Endothelial cell of umbilical vein (primary cell): ENCODE measurements at regions not wholly inside any gene's neighbourhood (a gene's known extent, or its start where the extent isn't known, plus 50 kb on each side); places are given as distances from the start of the nearest gene placed in this dataset.
"Not testable (repeated sequence)": the region's sequence is repeated elsewhere in the genome, so short reads cannot be mapped to it uniquely, and the experiment has no call there.

ENCODE experiments used
- BruUV-seq: library from RNA; stranded (reverse); fragments of 400-500 nt; replicated peaks from 2 replicates; lab custom pipeline; 2021; lab: Mats Ljungman, UMichigan
- CTCF ChIA-PET: fragments of 300-600, 350-600 bp; sonication (Branson Sonifier 250); formaldehyde crosslinking; loops from one replicate; lab custom pipeline; 2021; ENCODE audit warnings: antibody characterized with exemption, inconsistent platforms; lab: Charles Lee
- POLR2A ChIA-PET: fragments of 300-600, 350-600 bp; sonication (Branson Sonifier 250); formaldehyde crosslinking; loops from one replicate; lab custom pipeline; 2021; ENCODE audit warnings: antibody characterized with exemption, inconsistent platforms; lab: Charles Lee
- DNase-seq: peaks from one replicate; pipeline ENCODE4 v3.0.0-alpha.2; 2011; ENCODE audit warnings: low read depth, low spot score
- FAIRE-seq: peaks from 2 replicates; lab custom pipeline; 2011; peaks lifted over from hg19 to GRCh38; lab: Jason Lieb, UNC
- H2AFZ ChIP-seq: 2 replicates; pipeline ENCODE4 v1.6.0; 2012; ENCODE audit warnings: low read depth, low read length, control low read depth, inconsistent platforms
- H3K27ac ChIP-seq: 2 replicates; pipeline ENCODE4 v1.5.1; 2011; ENCODE audit warnings: low read depth, mild to moderate bottlenecking, control low read depth, low read length, moderate library complexity; ENCODE audit not compliant: insufficient read depth
- H3K27me3 ChIP-seq, 2 experiments: 2 replicates each; pipeline versions ENCODE4 v1.6.0 to v1.6.1; 2011; ENCODE audit warnings: low read length in 2 of 2, mixed read lengths in 1 of 2; ENCODE audit not compliant: control insufficient read depth in 2 of 2, insufficient read depth in 2 of 2
- H3K36me3 ChIP-seq, 2 experiments: 2 replicates in 1 of 2; 3 replicates in 1 of 2; pipeline ENCODE4 v1.5.1; 2011; ENCODE audit warnings: low read length in 2 of 2, mild to moderate bottlenecking in 1 of 2, moderate library complexity in 1 of 2; ENCODE audit not compliant: control insufficient read depth in 2 of 2, insufficient read depth in 2 of 2; ENCODE audit errors: extremely low read depth in 1 of 2
- H3K4me1 ChIP-seq: 3 replicates; pipeline ENCODE4 v1.5.1; 2011; ENCODE audit warnings: mild to moderate bottlenecking, low read length; ENCODE audit not compliant: control insufficient read depth, insufficient read depth; ENCODE audit errors: extremely low read depth
- H3K4me2 ChIP-seq: 2 replicates; pipeline ENCODE4 v1.6.1; 2011; ENCODE audit warnings: low read length, control low read depth, mixed read lengths; ENCODE audit not compliant: insufficient read depth
- H3K4me3 ChIP-seq, 3 experiments: fragments of 200-600 bp in 1 of 3; sonication (generic), shearing (Covaris generic) in 1 of 3; replicated peaks in 1 of 3; 2 replicates each; pipeline ENCODE4 v1.5.1; 2011 to 2016; ENCODE audit warnings: control low read depth in 3 of 3, low read length in 3 of 3, mild to moderate bottlenecking in 2 of 3, inconsistent platforms in 1 of 3, low read depth in 1 of 3, moderate library complexity in 1 of 3; ENCODE audit not compliant: insufficient read depth in 1 of 3
- H3K79me2 ChIP-seq: 2 replicates; pipeline ENCODE4 v1.6.0; 2012; ENCODE audit warnings: low read length, inconsistent platforms; ENCODE audit not compliant: control insufficient read depth, insufficient read depth
- H3K9ac ChIP-seq: replicated peaks from 2 replicates; pipeline ENCODE3; 2011; ENCODE audit warnings: low read length, control low read depth; ENCODE audit not compliant: insufficient read depth; ENCODE audit errors: extremely low read depth
- H3K9me1 ChIP-seq: replicated peaks from 3 replicates; pipeline ENCODE4 v1.6.0; 2011; ENCODE audit warnings: mild to moderate bottlenecking, low read length; ENCODE audit not compliant: control insufficient read depth, insufficient read depth; ENCODE audit errors: extremely low read depth
- H3K9me3 ChIP-seq: replicated peaks from 2 replicates; pipeline ENCODE4 v1.5.1; 2012; ENCODE audit warnings: low read length, inconsistent platforms; ENCODE audit not compliant: control insufficient read depth, insufficient read depth
- H4K20me1 ChIP-seq: replicated peaks from 2 replicates; pipeline ENCODE3; 2011; ENCODE audit warnings: mild to moderate bottlenecking, low read length; ENCODE audit not compliant: control insufficient read depth, insufficient read depth; ENCODE audit errors: extremely low read depth
- CTCF ChIP-seq, 2 donors: IDR thresholded peaks; 1 replicate in 1 of 2; 2 replicates in 1 of 2; pipeline ENCODE4 v1.5.1; 2011; ENCODE audit warnings: low read length in 2 of 2, mild to moderate bottlenecking in 2 of 2, moderate library complexity in 2 of 2, control low read depth in 1 of 2, inconsistent platforms in 1 of 2, low read depth in 1 of 2; ENCODE audit not compliant: insufficient read depth in 1 of 2; ENCODE audit errors: extremely low read depth in 1 of 2
- EZH2 ChIP-seq: IDR thresholded peaks from 2 replicates; pipeline ENCODE4 v1.6.1; 2012; ENCODE audit warnings: borderline replicate concordance, low read depth, mild to moderate bottlenecking, moderate library complexity, low read length, inconsistent platforms; ENCODE audit not compliant: severe bottlenecking
- FOS ChIP-seq: IDR thresholded peaks from 2 replicates; pipeline ENCODE4 v1.6.1; 2011; ENCODE audit warnings: mild to moderate bottlenecking, low read length, moderate library complexity, borderline replicate concordance; ENCODE audit not compliant: insufficient read depth
- GATA2 ChIP-seq: IDR thresholded peaks from 2 replicates; pipeline ENCODE4 v1.7.0; 2011; ENCODE audit warnings: low read depth, mild to moderate bottlenecking, moderate library complexity, mixed read lengths, low read length; ENCODE audit not compliant: insufficient read length, insufficient read depth
- JUN ChIP-seq: IDR thresholded peaks from 2 replicates; pipeline ENCODE4 v1.6.1; 2011; ENCODE audit warnings: borderline replicate concordance, low read depth; ENCODE audit not compliant: insufficient read length, insufficient read depth
- MAX ChIP-seq: IDR thresholded peaks from 2 replicates; pipeline ENCODE4 v1.6.1; 2011; ENCODE audit not compliant: insufficient read depth, insufficient read length
- MYC ChIP-seq: IDR thresholded peaks from one replicate; pipeline ENCODE4 v1.6.1; 2011; ENCODE audit warnings: mild to moderate bottlenecking, low read depth, low read length
- POLR2A ChIP-seq: IDR thresholded peaks from 2 replicates; pipeline ENCODE4 v1.6.1; 2012; ENCODE audit warnings: low read depth, mild to moderate bottlenecking, control low read depth, low read length
- POLR2AphosphoS5 ChIP-seq: IDR thresholded peaks from 2 replicates; pipeline ENCODE4 v1.6.1; 2012; ENCODE audit warnings: low read depth, mild to moderate bottlenecking, control low read depth, low read length, moderate library complexity; ENCODE audit not compliant: insufficient read depth
- dilution Hi-C: fragments of 300-500 bp; cut with MboI; formaldehyde crosslinking; loops from one replicate; pipeline ENCODE4 v1.15.0; 2019; ENCODE audit warnings: low sequenced_read_pairs; ENCODE audit not compliant: extremely low pct_ligation_motif_present
- intact Hi-C: fragments of 100-400 bp; cut with micrococcal nuclease; formaldehyde crosslinking; loops from one replicate; pipeline ENCODE4 v1.10.0; 2022

- Histone ChIP-seq H3K36me3 (no peaks in the 10 kb centered on the region), H3K9me1 (no peaks in the 10 kb centered on the region), H3K9ac (no peak overlapping the region), H2AFZ (no peak overlapping the region), H3K27me3 (no peaks in the 10 kb centered on the region), H3K9me3 (no peaks in the 10 kb centered on the region), H3K79me2 (no peaks in the 10 kb centered on the region), H3K4me3 (no peak overlapping the region), H4K20me1 (no peaks in the 10 kb centered on the region), H3K27ac (no peak overlapping the region), H3K4me1 (no peaks in the 10 kb centered on the region), H3K4me2 (no peak overlapping the region)
- dilution Hi-C loops = no loop called here
- ChIA-PET POLR2A (no interaction called here), CTCF (no interaction called here)
- DNase-seq (no peak), FAIRE-seq (no peak)
- TF ChIP-seq CTCF (IDR thresholded peaks at IDR 0.05; ENCODE audit: extremely low read depth in 1 of 2, insufficient read depth in 1 of 2, low read depth in 1 of 2, low read length in 2 of 2) (no peak), GATA2 (no peak), POLR2AphosphoS5 (no peak), JUN (no peak), FOS (no peak), MAX (no peak), MYC (no peak), POLR2A (no peak), EZH2 (no peak)
- intact Hi-C loops = no loop called here
- BruUV-seq = no TSS peak
Observed at GRCh38 chr6:82467338-82467737, 103.7 kb downstream of the TPBG start.

- DNase-seq, H3K4me1 ChIP-seq, H3K9me3 ChIP-seq, H3K4me2 ChIP-seq, H3K9ac ChIP-seq, H3K79me2 ChIP-seq, FAIRE-seq, dilution Hi-C loops, H3K27me3 ChIP-seq, H4K20me1 ChIP-seq, CTCF ChIA-PET, H3K27ac ChIP-seq, POLR2A ChIA-PET, H3K36me3 ChIP-seq, H3K4me3 ChIP-seq, intact Hi-C loops, H2AFZ ChIP-seq, H3K9me1 ChIP-seq, BruUV-seq: not testable (repeated sequence)
Observed at GRCh38 chr6:82470123-82470522, 106.5 kb downstream of the TPBG start.

GRCh38 chr6:82475106-82475505 is 111.5 kb downstream of the TPBG start:
- intact Hi-C loops, POLR2A ChIA-PET, H2AFZ ChIP-seq, DNase-seq, H4K20me1 ChIP-seq, dilution Hi-C loops, BruUV-seq, H3K4me3 ChIP-seq, H3K9ac ChIP-seq, H3K79me2 ChIP-seq, H3K27me3 ChIP-seq, H3K36me3 ChIP-seq, CTCF ChIA-PET, H3K27ac ChIP-seq, H3K4me2 ChIP-seq, H3K9me3 ChIP-seq, H3K9me1 ChIP-seq, H3K4me1 ChIP-seq: not testable (repeated sequence)
- peak; percentile 18 for FAIRE-seq
